D721Med (cell line): ENCODE measurements at regions not wholly inside any gene's neighbourhood (a gene's known extent, or its start where the extent isn't known, plus 50 kb on each side); places are given as distances from the start of the nearest gene placed in this dataset.

Experiments
- DNase-seq: peaks from one replicate; pipeline ENCODE4 v3.0.0; 2011; ENCODE audit warnings: low spot score; ENCODE audit not compliant: insufficient read length
- FAIRE-seq: peaks from 2 replicates; lab custom pipeline; 2011; peaks lifted over from hg19 to GRCh38; lab: Jason Lieb, UNC
- TF ChIP-seq, protein P1 (sequence below): IDR thresholded peaks from 2 replicates; pipeline ENCODE4 v1.5.1; 2012; ENCODE audit warnings: mild to moderate bottlenecking, control low read depth; ENCODE audit not compliant: insufficient read depth; ENCODE audit errors: missing control alignments

DNA sequence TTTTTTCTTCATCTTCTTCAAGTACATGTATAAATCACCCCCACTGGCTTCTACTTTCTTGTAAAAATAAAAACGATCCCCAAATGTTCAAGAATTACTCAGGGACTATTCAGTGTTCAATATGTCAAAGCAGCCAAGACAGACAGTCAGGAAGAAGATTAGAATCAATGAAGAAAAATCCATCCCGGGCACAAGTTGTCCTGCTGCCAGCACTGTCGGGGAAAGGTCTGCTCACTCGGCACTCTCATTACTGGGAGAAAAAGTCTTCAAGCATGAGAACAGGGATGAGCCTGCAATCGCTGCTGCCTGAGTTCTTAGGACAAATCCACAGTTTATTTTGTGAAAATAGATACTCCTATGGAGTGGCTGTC is 482.8 kb upstream of the KLHL29 start:
- DNase-seq (no peak), FAIRE-seq (no peak)
- TF ChIP-seq, protein P1, sequence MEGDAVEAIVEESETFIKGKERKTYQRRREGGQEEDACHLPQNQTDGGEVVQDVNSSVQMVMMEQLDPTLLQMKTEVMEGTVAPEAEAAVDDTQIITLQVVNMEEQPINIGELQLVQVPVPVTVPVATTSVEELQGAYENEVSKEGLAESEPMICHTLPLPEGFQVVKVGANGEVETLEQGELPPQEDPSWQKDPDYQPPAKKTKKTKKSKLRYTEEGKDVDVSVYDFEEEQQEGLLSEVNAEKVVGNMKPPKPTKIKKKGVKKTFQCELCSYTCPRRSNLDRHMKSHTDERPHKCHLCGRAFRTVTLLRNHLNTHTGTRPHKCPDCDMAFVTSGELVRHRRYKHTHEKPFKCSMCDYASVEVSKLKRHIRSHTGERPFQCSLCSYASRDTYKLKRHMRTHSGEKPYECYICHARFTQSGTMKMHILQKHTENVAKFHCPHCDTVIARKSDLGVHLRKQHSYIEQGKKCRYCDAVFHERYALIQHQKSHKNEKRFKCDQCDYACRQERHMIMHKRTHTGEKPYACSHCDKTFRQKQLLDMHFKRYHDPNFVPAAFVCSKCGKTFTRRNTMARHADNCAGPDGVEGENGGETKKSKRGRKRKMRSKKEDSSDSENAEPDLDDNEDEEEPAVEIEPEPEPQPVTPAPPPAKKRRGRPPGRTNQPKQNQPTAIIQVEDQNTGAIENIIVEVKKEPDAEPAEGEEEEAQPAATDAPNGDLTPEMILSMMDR = no peak

GRCh38 chr2:22902662-22903165 is 482.3 kb upstream of the KLHL29 start:
- TF ChIP-seq, protein P1 = no peak
- FAIRE-seq (no peak), DNase-seq (no peak)

GRCh38 chr2:22903616-22904015 is 481.4 kb upstream of the KLHL29 start:
- no peak for FAIRE-seq
- TF ChIP-seq, protein P1 = no peak
- no peak for DNase-seq

DNA sequence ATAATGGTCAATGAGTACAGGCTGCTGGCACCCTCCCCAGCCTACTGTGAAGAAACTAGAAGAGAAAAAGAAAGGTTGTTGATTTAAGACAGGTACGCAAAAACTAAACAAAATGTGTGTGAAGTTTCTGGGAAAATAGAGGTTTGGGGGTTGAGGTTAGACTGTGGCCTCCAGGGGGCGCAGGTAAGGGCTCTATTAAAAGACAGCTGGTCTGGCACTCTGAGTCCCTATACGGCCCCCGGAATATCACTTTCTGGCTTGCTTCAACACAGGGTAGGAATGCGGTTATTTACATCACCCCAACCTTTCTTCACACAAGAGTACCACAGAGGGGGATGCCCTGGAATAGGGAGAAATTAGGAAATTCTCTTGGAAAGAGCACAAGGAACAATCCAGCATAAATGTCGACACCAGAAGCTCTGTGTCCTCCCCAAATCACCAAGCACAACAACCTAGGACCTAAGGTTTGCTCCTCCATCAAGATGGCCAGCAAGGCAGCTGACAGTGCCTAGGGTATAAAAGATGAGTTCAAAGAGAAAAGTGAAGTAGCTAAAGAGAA is 480.8 kb upstream of the KLHL29 start:
- FAIRE-seq (no peak), DNase-seq (no peak)
- TF ChIP-seq, protein P1 = peak; percentile 64

DNA sequence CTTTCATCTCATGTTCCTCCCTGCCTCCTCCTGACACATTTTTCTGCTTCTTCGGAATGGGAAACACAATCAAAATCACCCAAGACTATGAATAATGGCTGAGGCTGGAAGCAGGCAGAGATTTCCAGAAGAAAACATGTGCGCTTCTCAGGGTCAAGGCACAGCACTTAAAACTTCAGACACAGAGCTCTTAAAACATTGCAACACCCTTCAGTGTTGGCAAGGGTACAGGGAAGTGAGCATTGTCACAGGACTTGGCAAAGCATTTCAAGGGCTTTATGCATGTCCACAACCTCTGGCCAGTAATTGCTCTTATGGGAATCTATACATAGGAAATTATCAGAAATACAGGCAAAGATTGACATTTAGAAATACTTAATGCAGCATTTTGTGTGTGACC is 477.6 kb upstream of the KLHL29 start:
- TF ChIP-seq, protein P1 = no peak
- FAIRE-seq = no peak
- DNase-seq = no peak

DNA sequence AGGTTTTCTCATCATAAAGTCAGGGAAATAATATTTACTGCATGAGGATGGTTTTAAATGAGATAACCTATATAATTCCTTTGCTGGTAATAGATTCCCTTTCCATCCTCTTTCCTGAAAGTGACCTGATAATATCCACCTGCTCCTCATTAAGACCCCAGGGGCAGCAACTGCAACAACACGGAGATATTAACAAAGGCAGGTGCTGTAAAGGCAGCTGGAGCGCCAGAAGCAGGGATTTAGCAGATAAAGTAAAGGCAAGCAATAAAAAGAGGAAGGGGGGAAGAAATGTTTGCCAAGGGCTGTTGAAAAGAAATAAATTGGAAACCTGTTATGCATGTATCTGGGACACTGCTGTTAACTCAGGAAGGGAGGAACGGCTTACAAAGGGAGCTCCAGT is 472.6 kb upstream of the KLHL29 start:
- TF ChIP-seq, protein P1 = no peak
- FAIRE-seq = no peak
- DNase-seq = no peak

DNA sequence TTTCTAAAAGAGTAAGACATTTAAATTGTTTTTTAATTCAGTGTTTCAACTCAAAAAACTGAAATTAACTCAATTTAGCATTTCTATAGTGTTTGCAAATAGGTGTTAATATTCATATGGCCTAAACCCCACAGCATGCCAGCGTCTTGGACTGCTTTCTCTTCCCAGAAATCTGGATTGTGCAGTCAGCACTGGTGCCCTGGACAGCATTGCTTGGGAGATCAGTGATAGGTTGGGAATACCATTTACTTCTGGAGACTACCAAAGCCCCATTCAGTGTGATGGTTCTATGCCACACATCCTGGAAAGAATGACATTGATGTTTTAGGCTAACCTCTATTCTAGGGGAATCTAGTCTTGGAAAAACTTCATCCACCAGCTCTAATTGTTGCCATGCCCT is 455.0 kb upstream of the KLHL29 start:
- FAIRE-seq = no peak
- no peak for DNase-seq
- TF ChIP-seq, protein P1 = no peak
